ENCODE measurements at regions not wholly inside any gene's neighbourhood (a gene's known extent, or its start where the extent isn't known, plus 50 kb on each side); places are given as distances from the start of the nearest gene placed in this dataset.
"Not testable (repeated sequence)": the region's sequence is repeated elsewhere in the genome, so short reads cannot be mapped to it uniquely, and the experiment has no call there.

DNA sequence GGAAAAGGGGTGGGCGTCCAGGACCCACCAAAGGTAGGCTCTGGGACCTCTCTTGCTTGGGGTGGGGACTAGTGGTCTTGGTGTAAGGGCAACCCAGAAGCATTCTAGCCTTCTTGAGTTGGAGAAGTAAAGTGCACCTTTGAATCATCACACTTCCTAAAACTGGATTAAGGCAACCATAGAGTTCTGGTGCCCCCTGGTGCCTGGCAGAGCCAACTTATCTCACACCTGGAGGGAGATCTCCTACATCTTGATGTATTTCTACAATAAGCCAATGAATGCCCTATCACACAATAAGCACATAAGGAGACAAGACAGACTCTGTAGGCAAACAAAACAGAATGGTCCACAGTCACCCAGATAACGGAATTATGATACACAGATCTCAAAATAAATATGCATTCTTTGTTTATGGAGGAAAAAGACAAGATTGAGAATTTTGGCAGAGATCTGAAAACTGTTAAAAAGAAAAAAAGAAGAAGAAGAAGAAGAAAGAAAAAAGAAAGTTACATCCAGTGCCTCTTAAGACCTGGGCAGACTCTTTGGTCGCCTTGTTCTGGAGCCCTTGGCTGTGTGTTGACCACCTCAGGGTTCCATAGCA, 95.9 kb upstream of the PPP2R5C start:
- Histone ChIP-seq H3K27me3 (ENCODE audit: insufficient read depth, poor library complexity, severe bottlenecking) (peaks cover 11% of the 10 kb centered on the region), H3K27ac (replicated peaks) (no peak overlapping the region), H3K4me3 (replicated peaks; ENCODE audit: insufficient read depth, low read length) (no peak overlapping the region)
- DNase-seq (ENCODE audit: low read depth in 1 of 2, low spot score in 1 of 2) = peak in 1 of 2 experiments; percentile 62
- TF ChIP-seq SPI1 (IDR thresholded peaks at IDR 0.05; ENCODE audit: borderline replicate concordance, low read depth) (peak; percentile 74; the same call in 1 of the 2 replicates), GABPA (IDR thresholded peaks at IDR 0.05; ENCODE audit: low read depth) (no peak), POLR2AphosphoS5 (IDR thresholded peaks at IDR 0.05; ENCODE audit: low read depth) (no peak)
- TF ChIP-seq, protein P1, sequence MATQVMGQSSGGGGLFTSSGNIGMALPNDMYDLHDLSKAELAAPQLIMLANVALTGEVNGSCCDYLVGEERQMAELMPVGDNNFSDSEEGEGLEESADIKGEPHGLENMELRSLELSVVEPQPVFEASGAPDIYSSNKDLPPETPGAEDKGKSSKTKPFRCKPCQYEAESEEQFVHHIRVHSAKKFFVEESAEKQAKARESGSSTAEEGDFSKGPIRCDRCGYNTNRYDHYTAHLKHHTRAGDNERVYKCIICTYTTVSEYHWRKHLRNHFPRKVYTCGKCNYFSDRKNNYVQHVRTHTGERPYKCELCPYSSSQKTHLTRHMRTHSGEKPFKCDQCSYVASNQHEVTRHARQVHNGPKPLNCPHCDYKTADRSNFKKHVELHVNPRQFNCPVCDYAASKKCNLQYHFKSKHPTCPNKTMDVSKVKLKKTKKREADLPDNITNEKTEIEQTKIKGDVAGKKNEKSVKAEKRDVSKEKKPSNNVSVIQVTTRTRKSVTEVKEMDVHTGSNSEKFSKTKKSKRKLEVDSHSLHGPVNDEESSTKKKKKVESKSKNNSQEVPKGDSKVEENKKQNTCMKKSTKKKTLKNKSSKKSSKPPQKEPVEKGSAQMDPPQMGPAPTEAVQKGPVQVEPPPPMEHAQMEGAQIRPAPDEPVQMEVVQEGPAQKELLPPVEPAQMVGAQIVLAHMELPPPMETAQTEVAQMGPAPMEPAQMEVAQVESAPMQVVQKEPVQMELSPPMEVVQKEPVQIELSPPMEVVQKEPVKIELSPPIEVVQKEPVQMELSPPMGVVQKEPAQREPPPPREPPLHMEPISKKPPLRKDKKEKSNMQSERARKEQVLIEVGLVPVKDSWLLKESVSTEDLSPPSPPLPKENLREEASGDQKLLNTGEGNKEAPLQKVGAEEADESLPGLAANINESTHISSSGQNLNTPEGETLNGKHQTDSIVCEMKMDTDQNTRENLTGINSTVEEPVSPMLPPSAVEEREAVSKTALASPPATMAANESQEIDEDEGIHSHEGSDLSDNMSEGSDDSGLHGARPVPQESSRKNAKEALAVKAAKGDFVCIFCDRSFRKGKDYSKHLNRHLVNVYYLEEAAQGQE (IDR thresholded peaks at IDR 0.05; ENCODE audit: insufficient replicate concordance, low read depth) = no peak
- TF ChIP-seq, protein P2, sequence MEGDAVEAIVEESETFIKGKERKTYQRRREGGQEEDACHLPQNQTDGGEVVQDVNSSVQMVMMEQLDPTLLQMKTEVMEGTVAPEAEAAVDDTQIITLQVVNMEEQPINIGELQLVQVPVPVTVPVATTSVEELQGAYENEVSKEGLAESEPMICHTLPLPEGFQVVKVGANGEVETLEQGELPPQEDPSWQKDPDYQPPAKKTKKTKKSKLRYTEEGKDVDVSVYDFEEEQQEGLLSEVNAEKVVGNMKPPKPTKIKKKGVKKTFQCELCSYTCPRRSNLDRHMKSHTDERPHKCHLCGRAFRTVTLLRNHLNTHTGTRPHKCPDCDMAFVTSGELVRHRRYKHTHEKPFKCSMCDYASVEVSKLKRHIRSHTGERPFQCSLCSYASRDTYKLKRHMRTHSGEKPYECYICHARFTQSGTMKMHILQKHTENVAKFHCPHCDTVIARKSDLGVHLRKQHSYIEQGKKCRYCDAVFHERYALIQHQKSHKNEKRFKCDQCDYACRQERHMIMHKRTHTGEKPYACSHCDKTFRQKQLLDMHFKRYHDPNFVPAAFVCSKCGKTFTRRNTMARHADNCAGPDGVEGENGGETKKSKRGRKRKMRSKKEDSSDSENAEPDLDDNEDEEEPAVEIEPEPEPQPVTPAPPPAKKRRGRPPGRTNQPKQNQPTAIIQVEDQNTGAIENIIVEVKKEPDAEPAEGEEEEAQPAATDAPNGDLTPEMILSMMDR (IDR thresholded peaks at IDR 0.05; ENCODE audit: insufficient read depth, low read length) = peak; percentile 62

GRCh38 chr14:101666264-101666663, 95.2 kb upstream of the PPP2R5C start:
- TF ChIP-seq GABPA (IDR thresholded peaks at IDR 0.05; ENCODE audit: low read depth) = no peak
- TF ChIP-seq, protein P2 (IDR thresholded peaks at IDR 0.05; ENCODE audit: insufficient read depth, low read length) = no peak
- no peak for TF ChIP-seq POLR2AphosphoS5 (IDR thresholded peaks at IDR 0.05; ENCODE audit: low read depth)
- DNase-seq (ENCODE audit: low read depth in 1 of 2, low spot score in 1 of 2) = no peak
- Histone ChIP-seq H3K4me3 (replicated peaks; ENCODE audit: insufficient read depth, low read length) (no peak overlapping the region), H3K27ac (replicated peaks) (no peak overlapping the region), H3K27me3 (ENCODE audit: insufficient read depth, poor library complexity, severe bottlenecking) (peaks cover 8% of the 10 kb centered on the region)

DNA sequence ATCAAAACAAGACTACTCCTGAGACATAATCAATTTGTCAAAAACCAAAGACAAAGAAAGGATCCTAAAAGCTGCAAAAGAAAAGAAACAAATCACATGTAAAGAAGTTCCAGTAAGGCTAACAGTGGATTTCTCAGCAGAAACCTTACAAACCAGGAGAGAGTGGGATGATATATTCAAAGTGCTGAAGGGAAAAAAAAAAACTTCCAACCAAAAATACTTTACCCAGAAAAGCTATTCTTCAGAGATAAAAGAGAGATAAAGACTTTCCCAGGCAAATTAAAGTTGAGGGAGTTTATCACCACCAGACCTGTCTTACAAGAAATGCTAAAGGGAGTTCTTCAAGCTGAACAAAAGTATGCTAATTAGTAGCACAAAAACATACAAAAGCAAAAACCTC, 91.9 kb upstream of the PPP2R5C start:
- peaks cover 5% of the 10 kb centered on the region for H3K27me3 ChIP-seq (ENCODE audit: insufficient read depth, poor library complexity, severe bottlenecking)
- TF ChIP-seq GABPA (IDR thresholded peaks at IDR 0.05; ENCODE audit: low read depth) (no peak), POLR2AphosphoS5 (IDR thresholded peaks at IDR 0.05; ENCODE audit: low read depth) (no peak)
- H3K4me3 ChIP-seq (replicated peaks; ENCODE audit: insufficient read depth, low read length) = no peak overlapping the region
- no peak for DNase-seq (ENCODE audit: low read depth in 1 of 2, low spot score in 1 of 2)
- H3K27ac ChIP-seq (replicated peaks) = no peak overlapping the region

DNA sequence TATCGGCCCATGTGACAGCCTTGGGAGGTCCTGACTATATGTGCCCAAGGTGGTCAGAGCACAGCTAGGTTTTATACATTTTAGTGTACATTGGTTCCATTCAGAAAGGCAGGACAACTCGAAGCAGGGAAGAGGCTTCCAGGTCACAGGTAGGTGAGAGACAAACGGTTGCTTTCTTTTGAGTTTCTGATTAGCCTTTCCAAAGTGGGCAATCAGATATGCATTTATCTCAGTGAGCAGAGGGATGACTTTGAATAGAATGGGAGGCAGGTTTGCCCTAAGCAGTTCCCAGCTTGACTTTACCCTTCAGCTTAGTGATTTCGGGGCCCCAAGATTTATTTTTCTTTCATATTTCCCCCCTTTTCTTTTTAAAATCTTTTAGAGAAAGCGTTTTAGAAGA, 87.6 kb upstream of the PPP2R5C start:
- H3K27ac ChIP-seq (replicated peaks) = no peak overlapping the region
- DNase-seq (ENCODE audit: low read depth in 1 of 2, low spot score in 1 of 2) = no peak
- no peaks in the 10 kb centered on the region for H3K27me3 ChIP-seq (ENCODE audit: insufficient read depth, poor library complexity, severe bottlenecking)
- TF ChIP-seq GABPA (IDR thresholded peaks at IDR 0.05; ENCODE audit: low read depth) (no peak), POLR2AphosphoS5 (IDR thresholded peaks at IDR 0.05; ENCODE audit: low read depth) (no peak), SPI1 (IDR thresholded peaks at IDR 0.05; ENCODE audit: borderline replicate concordance, low read depth) (no peak)
- H3K4me3 ChIP-seq (replicated peaks; ENCODE audit: insufficient read depth, low read length) = no peak overlapping the region

DNA sequence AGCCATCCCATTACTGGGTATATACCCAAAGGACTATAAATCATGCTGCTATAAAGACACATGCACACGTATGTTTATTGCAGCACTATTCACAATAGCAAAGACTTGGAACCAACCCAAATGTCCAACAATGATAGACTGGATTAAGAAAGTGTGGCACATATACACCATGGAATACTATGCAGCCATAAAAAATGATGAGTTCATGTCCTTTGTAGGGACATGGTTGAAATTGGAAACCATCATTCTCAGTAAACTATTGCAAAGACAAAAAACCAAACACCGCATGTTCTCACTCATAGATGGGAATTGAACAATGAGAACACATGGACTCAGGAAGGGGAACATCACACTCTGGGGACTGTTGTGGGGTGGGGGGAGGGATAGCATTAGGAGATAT, 85.7 kb upstream of the PPP2R5C start:
- not testable (repeated sequence) for H3K4me3 ChIP-seq (replicated peaks; ENCODE audit: insufficient read depth, low read length); H3K27ac ChIP-seq (replicated peaks); DNase-seq (ENCODE audit: low read depth in 1 of 2, low spot score in 1 of 2); H3K27me3 ChIP-seq (ENCODE audit: insufficient read depth, poor library complexity, severe bottlenecking)

DNA sequence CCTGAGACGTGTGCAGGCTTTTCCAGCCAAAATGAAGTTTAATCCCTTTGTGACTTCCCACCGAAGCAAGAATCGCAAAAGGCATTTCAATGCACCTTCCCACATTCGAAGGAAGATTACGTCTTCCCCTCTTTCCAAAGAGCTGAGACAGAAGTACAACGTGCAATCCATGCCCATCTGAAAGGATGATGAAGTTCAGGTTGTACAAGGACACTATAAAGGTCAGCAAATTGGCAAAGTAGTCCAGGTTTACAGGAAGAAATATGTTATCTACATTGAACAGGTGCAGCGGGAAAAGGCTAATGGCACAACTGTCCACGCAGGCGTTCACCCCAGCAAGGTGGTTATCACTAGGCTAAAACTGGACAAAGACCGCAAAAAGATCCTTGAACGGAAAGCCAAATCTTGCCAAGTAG, 83.6 kb upstream of the PPP2R5C start:
- not testable (repeated sequence) for DNase-seq (ENCODE audit: low read depth in 1 of 2, low spot score in 1 of 2)

More for the DNA sequence above, 83.6 kb upstream of the PPP2R5C start:
- H3K27ac ChIP-seq (replicated peaks); H3K4me3 ChIP-seq (replicated peaks; ENCODE audit: insufficient read depth, low read length); H3K27me3 ChIP-seq (ENCODE audit: insufficient read depth, poor library complexity, severe bottlenecking): not testable (repeated sequence)

Measured in HL-60 (cell line).